Breast epithelium (tissue), 4 donors: ENCODE measurements at regions not wholly inside any gene's neighbourhood (a gene's known extent, or its start where the extent isn't known, plus 50 kb on each side); places are given as distances from the start of the nearest gene placed in this dataset.

Source experiments
- DNase-seq, 2 donors: peaks; one replicate each; pipeline ENCODE4 v3.0.0-alpha.2; 2019; ENCODE audit warnings: low spot score in 2 of 2
- H3K27ac ChIP-seq, 2 donors: fragments of 200-600 bp; sonication (generic) in 1 of 2; one replicate each; pipeline ENCODE4 v1.5.1; 2016 to 2019; ENCODE audit warnings: mild to moderate bottlenecking in 1 of 2
- H3K27me3 ChIP-seq, 2 donors: fragments of 200-600 bp; sonication (generic) in 1 of 2; one replicate each; pipeline versions ENCODE4 v1.5.1 to v1.6.0; 2017 to 2019; ENCODE audit warnings: control low read depth in 1 of 2, mild to moderate bottlenecking in 1 of 2
- H3K36me3 ChIP-seq: fragments of 200-600 bp; one replicate; pipeline ENCODE4 v1.5.1; 2019
- H3K4me1 ChIP-seq, 2 donors: fragments of 200-600 bp; sonication (generic); one replicate each; pipeline ENCODE4 v1.5.1; 2016 to 2019; ENCODE audit warnings: control low read depth in 1 of 2
- H3K4me3 ChIP-seq, 3 donors: fragments of 200-600 bp; sonication (generic); 1 replicate in 2 of 3; 2 replicates in 1 of 3; pipeline ENCODE4 v1.5.1; 2016 to 2019; ENCODE audit warnings: mild to moderate bottlenecking in 3 of 3, moderate library complexity in 2 of 3
- H3K9me3 ChIP-seq, 2 donors: fragments of 200-600 bp; sonication (generic) in 1 of 2; one replicate each; pipeline ENCODE4 v1.5.1; 2016 to 2019; ENCODE audit warnings: control low read depth in 1 of 2
- CTCF ChIP-seq, 3 donors: fragments of 450-650 bp; IDR thresholded peaks; one replicate each; pipeline ENCODE4 v1.5.1; 2016 to 2017; ENCODE audit warnings: antibody characterized with exemption in 3 of 3, mild to moderate bottlenecking in 3 of 3, moderate library complexity in 3 of 3
- POLR2A ChIP-seq: fragments of 450-650 bp; IDR thresholded peaks from one replicate; pipeline ENCODE4 v1.6.1; 2016; ENCODE audit warnings: antibody characterized with exemption, mild to moderate bottlenecking, moderate library complexity
- POLR2AphosphoS5 ChIP-seq, 3 donors: sonication (generic); formaldehyde crosslinking; IDR thresholded peaks; one replicate each; pipeline ENCODE4 v1.6.1; 2017; ENCODE audit warnings: antibody characterized with exemption in 3 of 3
- intact Hi-C: fragments of 100-400 bp; cut with DNase I; formaldehyde crosslinking; loops from one replicate; pipeline ENCODE4 v1.15.1; 2023; ENCODE audit warnings: low total_unique reads

- H3K4me1 ChIP-seq = no peaks in the 10 kb centered on the region
- TF ChIP-seq CTCF (IDR thresholded peaks at IDR 0.05) (no peak), POLR2A (no peak), POLR2AphosphoS5 (IDR thresholded peaks at IDR 0.05) (no peak)
- intact Hi-C loops = no loop called here
- H3K36me3 ChIP-seq = no peaks in the 10 kb centered on the region
- no peak overlapping the region for H3K27ac ChIP-seq
- no peaks in the 10 kb centered on the region for H3K27me3 ChIP-seq
- H3K9me3 ChIP-seq = peaks cover 0 to 5% of the 10 kb centered on the region in 2 donors
- H3K4me3 ChIP-seq = no peak overlapping the region
- no peak for DNase-seq
Measured at GRCh38 chr2:14543284-14543683, 89.2 kb upstream of the LRATD1 start.

- Histone ChIP-seq H3K27ac (no peak overlapping the region), H3K4me1 (no peaks in the 10 kb centered on the region), H3K9me3 (peaks cover 0 to 5% of the 10 kb centered on the region in 2 donors), H3K4me3 (no peak overlapping the region), H3K36me3 (no peaks in the 10 kb centered on the region), H3K27me3 (no peaks in the 10 kb centered on the region)
- no peak for DNase-seq
- no peak for TF ChIP-seq POLR2AphosphoS5 (IDR thresholded peaks at IDR 0.05)
- no peak for TF ChIP-seq CTCF (IDR thresholded peaks at IDR 0.05)
- no peak for TF ChIP-seq POLR2A
- intact Hi-C loops = no loop called here
Measured at GRCh38 chr2:14544247-14544646, 88.3 kb upstream of the LRATD1 start.

- no peaks in the 10 kb centered on the region for H3K4me1 ChIP-seq
- no peak overlapping the region for H3K27ac ChIP-seq
- intact Hi-C loops = no loop called here
- no peaks in the 10 kb centered on the region for H3K9me3 ChIP-seq
- DNase-seq = no peak
- no peak overlapping the region for H3K4me3 ChIP-seq
- no peak for TF ChIP-seq POLR2AphosphoS5 (IDR thresholded peaks at IDR 0.05)
- no peak for TF ChIP-seq POLR2A
- no peak for TF ChIP-seq CTCF (IDR thresholded peaks at IDR 0.05)
- no peaks in the 10 kb centered on the region for H3K36me3 ChIP-seq
- no peaks in the 10 kb centered on the region for H3K27me3 ChIP-seq
Measured at GRCh38 chr2:14547830-14548229, 84.7 kb upstream of the LRATD1 start.

DNA sequence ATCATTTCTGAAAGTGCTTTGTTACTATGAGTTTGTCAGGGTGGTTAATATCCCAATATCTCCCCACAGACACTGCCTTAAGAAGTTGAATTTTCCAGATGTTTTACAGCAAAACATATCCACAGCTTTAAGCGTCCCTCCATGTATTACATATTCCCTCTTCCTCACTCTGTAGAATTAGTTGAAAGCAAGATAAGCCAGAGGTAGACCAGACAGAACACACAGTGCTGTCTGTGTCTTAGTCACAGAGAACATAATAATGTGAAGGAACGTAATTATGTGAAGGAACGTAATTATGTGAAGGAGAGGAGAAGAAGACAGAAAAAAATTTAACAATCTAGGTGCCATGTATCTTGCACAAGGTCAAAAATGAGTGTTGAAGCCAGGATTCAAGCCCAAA lies 81.9 kb upstream of the LRATD1 start:
- intact Hi-C loops = no loop called here
- Histone ChIP-seq H3K4me1 (no peaks in the 10 kb centered on the region), H3K27ac (no peak overlapping the region), H3K4me3 (no peak overlapping the region), H3K9me3 (no peaks in the 10 kb centered on the region), H3K27me3 (no peaks in the 10 kb centered on the region), H3K36me3 (no peaks in the 10 kb centered on the region)
- no peak for DNase-seq
- no peak for TF ChIP-seq POLR2AphosphoS5 (IDR thresholded peaks at IDR 0.05)
- no peak for TF ChIP-seq CTCF (IDR thresholded peaks at IDR 0.05)
- TF ChIP-seq POLR2A = no peak

DNA sequence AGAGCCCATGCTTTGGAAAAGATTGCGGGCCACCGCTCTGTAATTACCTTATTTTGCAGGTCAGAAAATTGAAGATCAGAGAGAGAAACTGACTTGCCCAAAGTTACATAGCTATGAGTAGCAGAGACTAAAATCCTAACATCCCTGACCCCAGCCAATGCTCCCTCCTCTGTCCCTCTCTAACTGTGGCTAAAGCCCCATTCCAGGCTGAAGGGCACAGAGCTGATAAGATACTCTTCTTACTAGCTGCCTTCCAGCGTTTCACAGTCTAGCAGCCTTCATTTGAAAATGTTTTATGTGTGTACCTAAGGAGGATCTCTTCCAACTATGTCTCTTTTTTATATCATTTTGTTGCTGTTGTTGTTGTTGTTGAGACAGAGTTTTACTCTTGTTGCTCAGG lies 81.4 kb upstream of the LRATD1 start:
- H3K4me1 ChIP-seq = no peaks in the 10 kb centered on the region
- no peak for DNase-seq
- H3K27me3 ChIP-seq = no peaks in the 10 kb centered on the region
- no peaks in the 10 kb centered on the region for H3K36me3 ChIP-seq
- no peak overlapping the region for H3K4me3 ChIP-seq
- H3K9me3 ChIP-seq = no peaks in the 10 kb centered on the region
- intact Hi-C loops = no loop called here
- no peak overlapping the region for H3K27ac ChIP-seq
- TF ChIP-seq POLR2A (no peak), CTCF (IDR thresholded peaks at IDR 0.05) (no peak), POLR2AphosphoS5 (IDR thresholded peaks at IDR 0.05) (no peak)
